Testis (tissue), 2 donors: ENCODE measurements at regions not wholly inside any gene's neighbourhood (a gene's known extent, or its start where the extent isn't known, plus 50 kb on each side); places are given as distances from the start of the nearest gene placed in this dataset.

Experiments used
- DNase-seq: peaks from one replicate; pipeline ENCODE4 v3.0.0-alpha.2; 2019
- H3K27ac ChIP-seq, 2 donors: fragments of 200-600 bp; sonication (generic); one replicate each; pipeline ENCODE4 v1.5.1; 2019
- H3K27me3 ChIP-seq: fragments of 200-600 bp; sonication (generic); one replicate; pipeline ENCODE4 v1.5.1; 2019
- H3K36me3 ChIP-seq: fragments of 200-600 bp; sonication (generic); one replicate; pipeline ENCODE4 v1.5.1; 2017; ENCODE audit warnings: low read depth; ENCODE audit errors: missing control alignments
- H3K4me1 ChIP-seq: fragments of 200-600 bp; sonication (generic); one replicate; pipeline ENCODE4 v1.5.1; 2019
- H3K4me3 ChIP-seq, 2 donors: fragments of 200-600 bp; sonication (generic); one replicate each; pipeline ENCODE4 v1.5.1; 2017 to 2019
- H3K9me3 ChIP-seq: fragments of 200-600 bp; sonication (generic); one replicate; pipeline ENCODE4 v1.5.1; 2017
- POLR2A ChIP-seq: fragments of 450-650 bp; IDR thresholded peaks from one replicate; pipeline ENCODE4 v1.6.1; 2017; ENCODE audit warnings: antibody characterized with exemption, mild to moderate bottlenecking, moderate library complexity
- WGBS, 2 donors: methylation state at CpG; one replicate each; pipeline ENCODE4 v1.1.5; 2018; 5-methylcytosine and 5-hydroxymethylcytosine counted together
- intact Hi-C: fragments of 100-400 bp; cut with DNase I; formaldehyde crosslinking; loops from one replicate; pipeline ENCODE4 v1.15.1; 2023; ENCODE audit warnings: low total_unique reads
- TF ChIP-seq, protein P1 (sequence below), 3 experiments: fragments of 450-650 bp in 2 of 3; fragments of 200-600 bp in 1 of 3; sonication (generic) in 1 of 3; IDR thresholded peaks; one replicate each; pipeline ENCODE4 v1.5.1; 2016 to 2019; ENCODE audit warnings: antibody characterized with exemption in 3 of 3, mild to moderate bottlenecking in 2 of 3, moderate library complexity in 1 of 3

DNA sequence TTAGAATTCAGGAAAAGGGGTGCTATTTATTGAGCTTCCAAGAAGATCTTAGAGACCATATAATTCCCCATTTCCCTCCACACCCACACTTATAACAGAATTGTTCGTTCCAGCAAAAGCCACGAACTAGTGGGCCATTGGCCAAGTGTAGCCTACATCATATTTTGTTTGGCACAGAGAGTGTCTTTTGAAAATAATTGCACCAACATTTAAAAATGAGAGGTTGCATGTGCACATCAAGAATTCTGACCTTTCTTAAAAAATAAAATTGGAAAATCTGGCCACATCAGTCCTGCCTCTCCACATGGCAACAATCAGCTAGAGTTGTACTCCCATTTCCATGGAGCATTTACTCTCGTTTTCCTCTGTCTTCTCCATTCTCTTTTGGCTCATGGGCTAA is 655.5 kb upstream of the FANCL start:
- intact Hi-C loops, result no loop called here
- H3K36me3 ChIP-seq, result no peaks in the 10 kb centered on the region
- H3K4me3 ChIP-seq, result no peak overlapping the region
- WGBS, 2 donors, result 39 to 40% methylated on average over 3 of the region's 3 CpGs
- no peaks in the 10 kb centered on the region for H3K9me3 ChIP-seq
- no peak for DNase-seq
- TF ChIP-seq POLR2A, result no peak
- TF ChIP-seq, protein P1, sequence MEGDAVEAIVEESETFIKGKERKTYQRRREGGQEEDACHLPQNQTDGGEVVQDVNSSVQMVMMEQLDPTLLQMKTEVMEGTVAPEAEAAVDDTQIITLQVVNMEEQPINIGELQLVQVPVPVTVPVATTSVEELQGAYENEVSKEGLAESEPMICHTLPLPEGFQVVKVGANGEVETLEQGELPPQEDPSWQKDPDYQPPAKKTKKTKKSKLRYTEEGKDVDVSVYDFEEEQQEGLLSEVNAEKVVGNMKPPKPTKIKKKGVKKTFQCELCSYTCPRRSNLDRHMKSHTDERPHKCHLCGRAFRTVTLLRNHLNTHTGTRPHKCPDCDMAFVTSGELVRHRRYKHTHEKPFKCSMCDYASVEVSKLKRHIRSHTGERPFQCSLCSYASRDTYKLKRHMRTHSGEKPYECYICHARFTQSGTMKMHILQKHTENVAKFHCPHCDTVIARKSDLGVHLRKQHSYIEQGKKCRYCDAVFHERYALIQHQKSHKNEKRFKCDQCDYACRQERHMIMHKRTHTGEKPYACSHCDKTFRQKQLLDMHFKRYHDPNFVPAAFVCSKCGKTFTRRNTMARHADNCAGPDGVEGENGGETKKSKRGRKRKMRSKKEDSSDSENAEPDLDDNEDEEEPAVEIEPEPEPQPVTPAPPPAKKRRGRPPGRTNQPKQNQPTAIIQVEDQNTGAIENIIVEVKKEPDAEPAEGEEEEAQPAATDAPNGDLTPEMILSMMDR (IDR thresholded peaks at IDR 0.05), result no peak
- no peak overlapping the region for H3K27ac ChIP-seq
- H3K4me1 ChIP-seq, result peaks cover 2% of the 10 kb centered on the region
- no peaks in the 10 kb centered on the region for H3K27me3 ChIP-seq

DNA sequence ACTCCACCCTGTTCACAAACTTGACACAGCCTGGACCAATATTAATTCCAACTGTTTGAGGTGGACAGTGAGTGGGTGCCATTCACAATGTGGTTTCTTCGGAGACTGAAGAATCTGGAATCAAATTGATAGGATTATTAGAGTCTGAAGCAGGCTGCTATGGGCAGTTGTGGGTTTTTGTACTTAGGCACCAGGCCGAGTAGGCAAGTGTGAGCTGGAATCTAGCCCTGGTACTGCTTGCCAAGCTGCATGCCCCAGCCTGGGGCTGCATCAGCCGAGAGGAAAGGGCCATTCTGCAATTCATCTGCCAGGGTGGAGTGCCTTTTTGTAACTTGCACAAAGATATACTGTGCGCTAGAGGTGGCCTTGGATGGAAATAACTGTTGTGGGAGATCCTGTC is 654.7 kb upstream of the FANCL start:
- WGBS, 2 donors, result 51 to 69% methylated on average over 4 of the region's 4 CpGs

DNA sequence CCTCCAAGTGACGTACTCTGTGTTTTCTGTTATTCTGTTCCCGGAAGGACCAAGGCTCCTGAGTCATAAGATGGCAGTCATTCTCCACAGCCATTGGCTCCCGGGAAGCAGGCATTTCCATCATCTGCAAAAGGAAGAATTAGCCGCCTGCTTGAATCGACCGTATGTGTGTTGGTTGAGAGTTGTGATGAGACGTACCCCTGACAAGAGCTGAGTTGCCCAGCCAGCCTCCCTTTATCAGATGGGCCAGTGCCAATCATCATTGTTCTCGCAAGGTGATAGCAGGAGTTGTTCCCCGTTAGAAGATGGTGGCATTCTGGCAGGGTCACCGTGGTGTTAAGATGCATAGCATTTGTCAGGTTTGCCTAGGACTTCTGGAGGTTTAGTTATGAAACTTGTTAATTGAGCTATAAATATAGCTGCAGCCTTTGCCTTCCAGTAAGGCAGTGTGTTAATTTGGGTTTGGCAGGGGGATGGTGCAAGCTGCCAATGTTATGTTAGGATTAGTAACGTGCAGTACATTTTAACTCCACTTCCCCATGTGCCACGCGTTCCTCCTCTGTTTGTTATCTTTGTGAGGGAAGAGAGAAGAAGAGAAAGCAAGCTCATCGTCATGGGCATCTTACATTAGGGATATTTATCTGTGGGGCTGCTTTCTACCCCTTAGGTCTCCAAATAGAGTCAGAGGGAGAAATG is 652.7 kb upstream of the FANCL start:
- Histone ChIP-seq H3K27ac (no peak overlapping the region), H3K4me3 (no peak overlapping the region), H3K27me3 (no peaks in the 10 kb centered on the region), H3K9me3 (no peaks in the 10 kb centered on the region), H3K36me3 (no peaks in the 10 kb centered on the region), H3K4me1 (peaks cover 2% of the 10 kb centered on the region)
- 77 to 86% methylated on average over 14 of the region's 14 CpGs for WGBS, 2 donors
- no peak for TF ChIP-seq POLR2A
- TF ChIP-seq, protein P1 (IDR thresholded peaks at IDR 0.05), result no peak
- DNase-seq, result no peak
- intact Hi-C loops, result no loop called here

More for the DNA sequence above, 654.7 kb upstream of the FANCL start:
- H3K36me3 ChIP-seq, result no peaks in the 10 kb centered on the region
- H3K27ac ChIP-seq, result no peak overlapping the region
- H3K27me3 ChIP-seq, result no peaks in the 10 kb centered on the region
- H3K4me1 ChIP-seq, result peaks cover 2% of the 10 kb centered on the region
- no peak for TF ChIP-seq POLR2A
- TF ChIP-seq, protein P1 (IDR thresholded peaks at IDR 0.05), result no peak
- DNase-seq, result no peak
- intact Hi-C loops, result no loop called here
- no peaks in the 10 kb centered on the region for H3K9me3 ChIP-seq
- no peak overlapping the region for H3K4me3 ChIP-seq

DNA sequence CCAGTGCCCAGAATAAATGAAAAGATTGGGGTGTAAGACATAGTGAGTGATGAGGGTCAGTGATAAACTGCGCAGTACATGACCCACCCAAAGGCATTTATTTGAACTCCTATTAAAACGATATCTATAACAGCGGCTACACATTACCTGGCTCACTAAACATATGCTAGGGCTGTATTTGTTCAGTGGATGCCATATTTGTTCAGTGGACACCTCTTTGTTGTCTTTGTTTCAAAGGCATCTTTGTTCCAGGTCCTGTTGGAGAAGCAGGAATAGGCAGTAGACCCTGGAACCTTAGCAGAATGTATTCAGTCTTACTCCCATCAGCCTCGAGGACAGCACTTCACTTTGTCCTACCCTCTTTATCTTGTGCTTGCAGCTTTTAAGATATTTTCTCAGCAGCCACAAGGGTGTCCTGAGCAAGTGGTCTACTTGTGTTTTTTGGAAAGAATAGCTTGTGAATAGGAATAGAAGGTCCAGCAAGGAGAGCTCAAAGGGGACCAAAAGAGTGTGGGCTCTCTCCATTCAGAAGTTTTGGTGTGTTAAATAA is 650.8 kb upstream of the FANCL start:
- TF ChIP-seq, protein P1 (IDR thresholded peaks at IDR 0.05), result no peak
- TF ChIP-seq POLR2A, result no peak
- no peaks in the 10 kb centered on the region for H3K27me3 ChIP-seq
- H3K4me3 ChIP-seq, result no peak overlapping the region
- H3K9me3 ChIP-seq, result no peaks in the 10 kb centered on the region
- WGBS, 2 donors, result 83 to 86% methylated on average over 4 of the region's 4 CpGs
- H3K4me1 ChIP-seq, result no peaks in the 10 kb centered on the region
- H3K27ac ChIP-seq, result no peak overlapping the region
- intact Hi-C loops, result no loop called here
- no peaks in the 10 kb centered on the region for H3K36me3 ChIP-seq
- no peak for DNase-seq
